ENCODE measurements at regions not wholly inside any gene's neighbourhood (a gene's known extent, or its start where the extent isn't known, plus 50 kb on each side); places are given as distances from the start of the nearest gene placed in this dataset.

GRCh38 chr10:11679946-11680345, 62.2 kb upstream of the ECHDC3 start:
- DNase-seq (ENCODE audit: extremely low spot score): no peak
- ChIA-PET POLR2A (no interaction called here), CTCF (no interaction called here)
- no peak for TF ChIP-seq CTCF (IDR thresholded peaks at IDR 0.05; ENCODE audit: control extremely low read depth, extremely low read depth, low read depth, missing control alignments)

- DNase-seq (ENCODE audit: extremely low spot score): peak; percentile 77
- peak; percentile 1 for TF ChIP-seq CTCF (IDR thresholded peaks at IDR 0.05; ENCODE audit: control extremely low read depth, extremely low read depth, low read depth, missing control alignments)
- POLR2A ChIA-PET: interaction anchor here (0.7 kb wide), 1 partner anchor 31 kb away, joined by 5 read pairs; no protein-coding TSS in a partner anchor
- CTCF ChIA-PET: interaction anchor here (0.6 to 1.7 kb wide), 4 partner anchors 21 to 162 kb away, joined by 3 to 4 read pairs (median 4); no protein-coding TSS in a partner anchor
Measured at GRCh38 chr10:11678074-11678793, 63.9 kb upstream of the ECHDC3 start.

DNA sequence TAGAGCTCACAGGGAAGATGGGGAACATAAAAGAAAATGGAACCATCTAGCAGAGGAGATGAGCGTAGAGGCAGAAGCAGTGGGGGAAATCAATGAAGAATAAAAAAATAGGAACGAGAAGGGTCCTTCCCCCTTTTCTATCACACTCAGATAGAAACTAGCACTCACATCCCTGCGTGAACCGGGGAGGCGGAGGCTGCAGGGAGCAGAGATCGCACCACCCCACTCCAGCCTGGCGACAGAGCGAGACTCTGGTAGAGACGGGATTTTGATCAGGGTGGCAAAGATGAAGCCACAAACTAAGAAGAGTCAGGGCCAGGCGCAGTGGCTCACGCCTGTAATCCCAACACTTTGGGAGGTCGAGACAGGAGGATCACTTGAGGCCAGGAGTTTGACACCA, 64.7 kb upstream of the ECHDC3 start:
- POLR2A ChIA-PET: no interaction called here
- CTCF ChIA-PET: interaction anchor here (0.6 to 1.7 kb wide), 3 partner anchors 21 to 161 kb away, joined by 3 to 4 read pairs (median 4); no protein-coding TSS in a partner anchor
- no peak for DNase-seq (ENCODE audit: extremely low spot score)
- TF ChIP-seq CTCF (IDR thresholded peaks at IDR 0.05; ENCODE audit: control extremely low read depth, extremely low read depth, low read depth, missing control alignments): no peak

- TF ChIP-seq CTCF (IDR thresholded peaks at IDR 0.05; ENCODE audit: control extremely low read depth, extremely low read depth, low read depth, missing control alignments): no peak
- POLR2A ChIA-PET: no interaction called here
- DNase-seq (ENCODE audit: extremely low spot score): no peak
- CTCF ChIA-PET: no interaction called here
Measured at GRCh38 chr10:11673346-11674280, 62.2 kb upstream of the USP6NL start.

- POLR2A ChIA-PET: no interaction called here
- no peak for DNase-seq (ENCODE audit: extremely low spot score)
- no peak for TF ChIP-seq CTCF (IDR thresholded peaks at IDR 0.05; ENCODE audit: control extremely low read depth, extremely low read depth, low read depth, missing control alignments)
- CTCF ChIA-PET: no interaction called here
Measured at GRCh38 chr10:11672836-11673235, 61.4 kb upstream of the USP6NL start.

DNA sequence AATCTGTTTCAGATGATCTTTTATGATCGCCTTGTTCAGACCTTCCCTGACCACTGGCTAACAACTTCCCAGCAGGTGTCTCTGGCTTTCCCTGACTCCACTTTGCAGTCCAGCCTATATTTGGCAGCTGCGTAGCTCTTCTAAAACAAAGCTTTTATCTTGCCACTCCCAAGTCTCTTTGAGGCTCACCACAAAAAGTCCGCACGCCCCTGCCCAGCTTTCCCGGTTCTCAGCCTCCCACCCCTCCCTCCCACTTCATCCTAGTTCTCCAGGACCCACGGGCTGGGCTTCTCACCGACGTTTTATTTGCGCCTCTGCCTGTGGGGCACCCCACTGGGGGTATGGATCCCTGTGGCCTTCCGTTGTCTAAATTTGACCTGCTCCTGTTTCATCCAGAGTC, 58.9 kb upstream of the USP6NL start:
- no peak for DNase-seq (ENCODE audit: extremely low spot score)
- CTCF ChIA-PET: no interaction called here
- POLR2A ChIA-PET: no interaction called here
- TF ChIP-seq CTCF (IDR thresholded peaks at IDR 0.05; ENCODE audit: control extremely low read depth, extremely low read depth, low read depth, missing control alignments): no peak
